ENCODE measurements at regions not wholly inside any gene's neighbourhood (a gene's known extent, or its start where the extent isn't known, plus 50 kb on each side); places are given as distances from the start of the nearest gene placed in this dataset.
A peak's percentile ranks its signal among the peaks of the same experiment; 100 is the strongest.

- no peak for ATAC-seq
- TF ChIP-seq CSRNP3 (CRISPR knock-in tag; IDR thresholded peaks at IDR 0.05), result no peak
Measured at GRCh38 chr10:55464083-55464482, 663.1 kb upstream of the PCDH15 start.

GRCh38 chr10:55460008-55460407 lies 659.0 kb upstream of the PCDH15 start:
- TF ChIP-seq CREB5 (CRISPR knock-in tag; IDR thresholded peaks at IDR 0.05; ENCODE audit: low read depth) (no peak), ESRRG (CRISPR knock-in tag; IDR thresholded peaks at IDR 0.05) (no peak), TOX (CRISPR knock-in tag; IDR thresholded peaks at IDR 0.05; ENCODE audit: borderline replicate concordance) (no peak), GLIS3 (CRISPR knock-in tag; IDR thresholded peaks at IDR 0.05) (no peak), ZNF8 (CRISPR knock-in tag; IDR thresholded peaks at IDR 0.05) (no peak), POU6F1 (CRISPR knock-in tag; IDR thresholded peaks at IDR 0.05; ENCODE audit: borderline replicate concordance, low read depth) (no peak), ZNF70 (CRISPR knock-in tag; IDR thresholded peaks at IDR 0.05) (no peak), PPARA (CRISPR knock-in tag; IDR thresholded peaks at IDR 0.05; ENCODE audit: borderline replicate concordance) (no peak), TCF4 (CRISPR knock-in tag; IDR thresholded peaks at IDR 0.05; ENCODE audit: borderline replicate concordance) (no peak), RARB (CRISPR knock-in tag; IDR thresholded peaks at IDR 0.05) (no peak), ARNTL (CRISPR knock-in tag; IDR thresholded peaks at IDR 0.05; ENCODE audit: borderline replicate concordance, low read depth) (no peak), TSHZ2 (CRISPR knock-in tag; IDR thresholded peaks at IDR 0.05) (no peak), CSDC2 (CRISPR knock-in tag; IDR thresholded peaks at IDR 0.05) (no peak), SNAI2 (CRISPR knock-in tag; IDR thresholded peaks at IDR 0.05) (no peak), OSR1 (CRISPR knock-in tag; IDR thresholded peaks at IDR 0.05) (no peak), ISL1 (CRISPR knock-in tag; IDR thresholded peaks at IDR 0.05) (no peak), BACH2 (CRISPR knock-in tag; IDR thresholded peaks at IDR 0.05; ENCODE audit: borderline replicate concordance) (no peak), ZFP30 (CRISPR knock-in tag; IDR thresholded peaks at IDR 0.05) (no peak), ZC3H10 (CRISPR knock-in tag; IDR thresholded peaks at IDR 0.05) (no peak)

GRCh38 chr10:55449981-55450380 lies 649.0 kb upstream of the PCDH15 start:
- ATAC-seq, result peak; percentile 68
- TF ChIP-seq TOX (CRISPR knock-in tag; IDR thresholded peaks at IDR 0.05; ENCODE audit: borderline replicate concordance) (no peak), POU6F1 (CRISPR knock-in tag; IDR thresholded peaks at IDR 0.05; ENCODE audit: borderline replicate concordance, low read depth) (no peak), ZC3H10 (CRISPR knock-in tag; IDR thresholded peaks at IDR 0.05) (no peak), PATZ1 (CRISPR knock-in tag; IDR thresholded peaks at IDR 0.05; ENCODE audit: borderline replicate concordance) (no peak)

More at GRCh38 chr10:55460008-55460407, 659.0 kb upstream of the PCDH15 start:
- ATAC-seq, result no peak
